Hematopoietic multipotent progenitor cell (in vitro differentiated cells): ENCODE measurements at regions not wholly inside any gene's neighbourhood (a gene's known extent, or its start where the extent isn't known, plus 50 kb on each side); places are given as distances from the start of the nearest gene placed in this dataset.
"Not testable (repeated sequence)": the region's sequence is repeated elsewhere in the genome, so short reads cannot be mapped to it uniquely, and the experiment has no call there.

Experiments used
- DNase-seq, 3 donors: peaks; one replicate each; pipeline ENCODE4 v3.0.0-alpha.2; 2011 to 2015; ENCODE audit warnings: low read depth in 2 of 3, low spot score in 2 of 3

GRCh38 chr14:106562451-106562850 lies 1036.1 kb downstream of the TMEM121 start:
- DNase-seq = peak in 2 of 3 donors; percentile 63 to 89

GRCh38 chr14:106564058-106564643 lies 1037.8 kb downstream of the TMEM121 start:
- peak; percentile 23 to 87 (median 81) for DNase-seq

- DNase-seq = peak in 1 of 3 donors; percentile 11
These were observed 1052.1 kb downstream of the TMEM121 start for GRCh38 chr14:106578481-106578880.

GRCh38 chr14:106579084-106579483 lies 1052.7 kb downstream of the TMEM121 start:
- no peak for DNase-seq

GRCh38 chr14:106585692-106586091 lies 1059.3 kb downstream of the TMEM121 start:
- DNase-seq = no peak

- DNase-seq = peak; percentile 35 to 74 (median 49)
These were observed 1059.8 kb downstream of the TMEM121 start for GRCh38 chr14:106586098-106586704.

- not testable (repeated sequence) for DNase-seq
These were observed 1065.2 kb downstream of the TMEM121 start for GRCh38 chr14:106591539-106591938.

GRCh38 chr14:106592115-106592852 lies 1065.9 kb downstream of the TMEM121 start:
- peak in 1 of 3 donors; percentile 38 for DNase-seq

- DNase-seq = no peak
These were observed 1072.8 kb downstream of the TMEM121 start for GRCh38 chr14:106599209-106599608.

- peak; percentile 55 to 84 (median 76) for DNase-seq
These were observed 1079.4 kb downstream of the TMEM121 start for GRCh38 chr14:106605548-106606448.

GRCh38 chr14:106606936-106607335 lies 1080.6 kb downstream of the TMEM121 start:
- DNase-seq = no peak

- DNase-seq = no peak
These were observed 1084.3 kb downstream of the TMEM121 start for GRCh38 chr14:106610691-106611090.

- no peak for DNase-seq
These were observed 1086.9 kb downstream of the TMEM121 start for GRCh38 chr14:106613256-106613655.

GRCh38 chr14:106618471-106618951 lies 1092.1 kb downstream of the TMEM121 start:
- DNase-seq = peak; percentile 24 to 73 (median 47)

GRCh38 chr14:106619606-106620005 lies 1093.2 kb downstream of the TMEM121 start:
- no peak for DNase-seq

- DNase-seq = no peak
These were observed 1094.0 kb downstream of the TMEM121 start for GRCh38 chr14:106620368-106620767.

- DNase-seq = peak in 2 of 3 donors; percentile 20 to 68
These were observed 1095.9 kb downstream of the TMEM121 start for GRCh38 chr14:106622200-106622745.

- peak in 1 of 3 donors; percentile 43 for DNase-seq
These were observed 1098.8 kb downstream of the TMEM121 start for GRCh38 chr14:106625186-106625585.

GRCh38 chr14:106626469-106626868 lies 1100.1 kb downstream of the TMEM121 start:
- not testable (repeated sequence) for DNase-seq

- peak; percentile 48 to 72 (median 64) for DNase-seq
These were observed 1100.7 kb downstream of the TMEM121 start for GRCh38 chr14:106626942-106627588.
